HEK293 (cell line): ENCODE measurements at regions not wholly inside any gene's neighbourhood (a gene's known extent, or its start where the extent isn't known, plus 50 kb on each side); places are given as distances from the start of the nearest gene placed in this dataset.

Experiments
- CTCF ChIA-PET: fragments of 350-600 bp; formaldehyde crosslinking; extraction: SDS; loops from one replicate; lab custom pipeline; 2021; ENCODE audit warnings: antibody characterized with exemption; lab: Yijun Ruan, JAX
- POLR2A ChIA-PET: fragments of 300-600 bp; formaldehyde crosslinking; extraction: SDS; loops from one replicate; lab custom pipeline; 2020; ENCODE audit warnings: antibody characterized with exemption, inconsistent platforms; lab: Yijun Ruan, JAX
- H3K27ac ChIP-seq: fragments of 200-500 bp; sonication (Bioruptor generic); 2 replicates; pipeline ENCODE4 v1.5.1; 2014; ENCODE audit warnings: low read depth, low read length, control low read depth, inconsistent platforms; ENCODE audit errors: extremely low read depth
- H3K36me3 ChIP-seq, 2 experiments: fragments of 200-500 bp in 1 of 2; sonication (Bioruptor generic) in 1 of 2; 1 replicate in 1 of 2; 2 replicates in 1 of 2; pipeline ENCODE4 v1.5.1; 2014 to 2017; ENCODE audit warnings: inconsistent platforms in 2 of 2, low read length in 2 of 2; ENCODE audit not compliant: control insufficient read depth in 2 of 2, insufficient read depth in 1 of 2
- H3K4me1 ChIP-seq: fragments of 200-500 bp; sonication (Bioruptor generic); 2 replicates; pipeline ENCODE4 v1.5.1; 2014; ENCODE audit warnings: mild to moderate bottlenecking, low read length, inconsistent platforms; ENCODE audit not compliant: control insufficient read depth, insufficient read depth
- H3K4me3 ChIP-seq: 2 replicates; pipeline ENCODE4 v1.5.1; 2011; ENCODE audit warnings: low read depth, mild to moderate bottlenecking, control low read depth, low read length, moderate library complexity
- H3K9me3 ChIP-seq: fragments of 200-500 bp; sonication (Bioruptor generic); 2 replicates; pipeline ENCODE4 v1.5.1; 2014; ENCODE audit warnings: low read depth, low read length, inconsistent platforms; ENCODE audit not compliant: control insufficient read depth, insufficient read depth
- ATF2 ChIP-seq: fragments of 450-650 bp; formaldehyde crosslinking; IDR thresholded peaks from 2 replicates; pipeline ENCODE4 v1.5.1; 2016; ENCODE audit warnings: missing biosample characterization, missing genetic modification characterization, low read depth
- BCL11B ChIP-seq: fragments of 450-650 bp; formaldehyde crosslinking; IDR thresholded peaks from 2 replicates; pipeline ENCODE4 v1.5.1; 2016; ENCODE audit warnings: low read depth, missing biosample characterization, missing genetic modification characterization
- MYNN ChIP-seq: fragments of 450-650 bp; formaldehyde crosslinking; IDR thresholded peaks from 2 replicates; pipeline ENCODE4 v1.5.1; 2016; ENCODE audit warnings: missing biosample characterization, missing genetic modification characterization, borderline replicate concordance
- OVOL3 ChIP-seq: fragments of 450-650 bp; formaldehyde crosslinking; IDR thresholded peaks from 2 replicates; pipeline ENCODE4 v1.5.1; 2016; ENCODE audit warnings: missing biosample characterization, missing genetic modification characterization
- WT1 ChIP-seq: fragments of 450-650 bp; formaldehyde crosslinking; IDR thresholded peaks from 2 replicates; pipeline ENCODE4 v1.5.1; 2016; ENCODE audit warnings: missing biosample characterization, missing genetic modification characterization
- ZNF18 ChIP-seq: fragments of 450-650 bp; formaldehyde crosslinking; IDR thresholded peaks from 2 replicates; pipeline ENCODE4 v1.5.1; 2016; ENCODE audit warnings: missing biosample characterization, missing genetic modification characterization
- ZNF292 ChIP-seq: fragments of 450-650 bp; formaldehyde crosslinking; IDR thresholded peaks from 2 replicates; pipeline ENCODE4 v1.5.1; 2016; ENCODE audit warnings: low read depth, missing biosample characterization, missing genetic modification characterization, borderline replicate concordance
- ZNF501 ChIP-seq: fragments of 450-650 bp; formaldehyde crosslinking; IDR thresholded peaks from 2 replicates; pipeline ENCODE4 v1.5.1; 2016; ENCODE audit warnings: missing biosample characterization, missing genetic modification characterization
- ZNF544 ChIP-seq: fragments of 450-650 bp; formaldehyde crosslinking; IDR thresholded peaks from 2 replicates; pipeline ENCODE4 v1.5.0; 2017; ENCODE audit warnings: missing biosample characterization, missing genetic modification characterization
- ZNF561 ChIP-seq: fragments of 450-650 bp; IDR thresholded peaks from 2 replicates; pipeline ENCODE4 v1.5.1; 2018; ENCODE audit warnings: missing biosample characterization, missing genetic modification characterization, borderline replicate concordance
- ZNF585B ChIP-seq: fragments of 450-650 bp; formaldehyde crosslinking; IDR thresholded peaks from 2 replicates; pipeline ENCODE4 v1.5.1; 2016; ENCODE audit warnings: missing biosample characterization, missing genetic modification characterization
- TF ChIP-seq, protein P1 (sequence below): fragments of 450-650 bp; formaldehyde crosslinking; IDR thresholded peaks from 2 replicates; pipeline ENCODE4 v1.5.1; 2016; ENCODE audit warnings: missing biosample characterization, missing genetic modification characterization
- TF ChIP-seq, protein P2 (sequence below): fragments of 450-650 bp; formaldehyde crosslinking; IDR thresholded peaks from 2 replicates; pipeline ENCODE4 v1.5.1; 2016; ENCODE audit warnings: missing biosample characterization, missing genetic modification characterization

GRCh38 chr2:54401554-54401953, 54.6 kb upstream of the SPTBN1 start:
- TF ChIP-seq ZNF18 = no peak
- TF ChIP-seq WT1 (tag by site-specific recombination) = no peak
- TF ChIP-seq MYNN (tag by site-specific recombination) = no peak
- TF ChIP-seq, protein P1, sequence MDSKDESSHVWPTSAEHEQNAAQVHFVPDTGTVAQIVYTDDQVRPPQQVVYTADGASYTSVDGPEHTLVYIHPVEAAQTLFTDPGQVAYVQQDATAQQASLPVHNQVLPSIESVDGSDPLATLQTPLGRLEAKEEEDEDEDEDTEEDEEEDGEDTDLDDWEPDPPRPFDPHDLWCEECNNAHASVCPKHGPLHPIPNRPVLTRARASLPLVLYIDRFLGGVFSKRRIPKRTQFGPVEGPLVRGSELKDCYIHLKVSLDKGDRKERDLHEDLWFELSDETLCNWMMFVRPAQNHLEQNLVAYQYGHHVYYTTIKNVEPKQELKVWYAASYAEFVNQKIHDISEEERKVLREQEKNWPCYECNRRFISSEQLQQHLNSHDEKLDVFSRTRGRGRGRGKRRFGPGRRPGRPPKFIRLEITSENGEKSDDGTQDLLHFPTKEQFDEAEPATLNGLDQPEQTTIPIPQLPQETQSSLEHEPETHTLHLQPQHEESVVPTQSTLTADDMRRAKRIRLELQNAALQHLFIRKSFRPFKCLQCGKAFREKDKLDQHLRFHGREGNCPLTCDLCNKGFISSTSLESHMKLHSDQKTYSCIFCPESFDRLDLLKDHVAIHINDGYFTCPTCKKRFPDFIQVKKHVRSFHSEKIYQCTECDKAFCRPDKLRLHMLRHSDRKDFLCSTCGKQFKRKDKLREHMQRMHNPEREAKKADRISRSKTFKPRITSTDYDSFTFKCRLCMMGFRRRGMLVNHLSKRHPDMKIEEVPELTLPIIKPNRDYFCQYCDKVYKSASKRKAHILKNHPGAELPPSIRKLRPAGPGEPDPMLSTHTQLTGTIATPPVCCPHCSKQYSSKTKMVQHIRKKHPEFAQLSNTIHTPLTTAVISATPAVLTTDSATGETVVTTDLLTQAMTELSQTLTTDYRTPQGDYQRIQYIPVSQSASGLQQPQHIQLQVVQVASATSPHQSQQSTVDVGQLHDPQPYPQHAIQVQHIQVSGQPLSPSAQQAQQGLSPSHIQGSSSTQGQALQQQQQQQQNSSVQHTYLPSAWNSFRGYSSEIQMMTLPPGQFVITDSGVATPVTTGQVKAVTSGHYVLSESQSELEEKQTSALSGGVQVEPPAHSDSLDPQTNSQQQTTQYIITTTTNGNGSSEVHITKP (tag by site-specific recombination) = no peak
- TF ChIP-seq ZNF585B (tag by site-specific recombination) = no peak
- no peak for TF ChIP-seq BCL11B
- TF ChIP-seq, protein P2, sequence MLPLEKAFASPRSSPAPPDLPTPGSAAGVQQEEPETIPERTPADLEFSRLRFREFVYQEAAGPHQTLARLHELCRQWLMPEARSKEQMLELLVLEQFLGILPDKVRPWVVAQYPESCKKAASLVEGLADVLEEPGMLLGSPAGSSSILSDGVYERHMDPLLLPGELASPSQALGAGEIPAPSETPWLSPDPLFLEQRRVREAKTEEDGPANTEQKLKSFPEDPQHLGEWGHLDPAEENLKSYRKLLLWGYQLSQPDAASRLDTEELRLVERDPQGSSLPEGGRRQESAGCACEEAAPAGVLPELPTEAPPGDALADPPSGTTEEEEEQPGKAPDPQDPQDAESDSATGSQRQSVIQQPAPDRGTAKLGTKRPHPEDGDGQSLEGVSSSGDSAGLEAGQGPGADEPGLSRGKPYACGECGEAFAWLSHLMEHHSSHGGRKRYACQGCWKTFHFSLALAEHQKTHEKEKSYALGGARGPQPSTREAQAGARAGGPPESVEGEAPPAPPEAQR = no peak
- TF ChIP-seq ATF2 (tag by site-specific recombination) = no peak
- TF ChIP-seq ZNF501 (tag by site-specific recombination) = no peak
- TF ChIP-seq OVOL3 (tag by site-specific recombination) = no peak
- no peak for TF ChIP-seq ZNF561 (tag by site-specific recombination)
- TF ChIP-seq ZNF292 (tag by site-specific recombination) = no peak
- TF ChIP-seq, all 188 proteins: peak for 0
- Histone ChIP-seq H3K27ac (no peak overlapping the region), H3K36me3 (no peaks in the 10 kb centered on the region), H3K4me1 (no peaks in the 10 kb centered on the region), H3K9me3 (no peaks in the 10 kb centered on the region), H3K4me3 (no peak overlapping the region)
- CTCF ChIA-PET = no interaction called here
- POLR2A ChIA-PET = no interaction called here

GRCh38 chr2:54402350-54402749, 53.8 kb upstream of the SPTBN1 start:
- Histone ChIP-seq H3K4me1 (no peaks in the 10 kb centered on the region), H3K36me3 (no peaks in the 10 kb centered on the region), H3K9me3 (no peaks in the 10 kb centered on the region), H3K27ac (no peak overlapping the region), H3K4me3 (no peak overlapping the region)
- CTCF ChIA-PET = interaction anchor here (0.7 kb wide), 1 partner anchor 50 kb away, joined by 3 read pairs; no protein-coding TSS in a partner anchor
- TF ChIP-seq ZNF544 = no peak
- POLR2A ChIA-PET = no interaction called here
